ENCODE measurements at regions not wholly inside any gene's neighbourhood (a gene's known extent, or its start where the extent isn't known, plus 50 kb on each side); places are given as distances from the start of the nearest gene placed in this dataset.

- no peak for DNase-seq (ENCODE audit: low spot score)
These were observed 519.5 kb upstream of the LRRC4C start for GRCh38 chr11:41978945-41979344.

- DNase-seq (ENCODE audit: low spot score) = no peak
These were observed 521.3 kb upstream of the LRRC4C start for GRCh38 chr11:41980741-41981140.

- DNase-seq (ENCODE audit: low spot score) = no peak
These were observed 522.8 kb upstream of the LRRC4C start for GRCh38 chr11:41982276-41982675.

DNA sequence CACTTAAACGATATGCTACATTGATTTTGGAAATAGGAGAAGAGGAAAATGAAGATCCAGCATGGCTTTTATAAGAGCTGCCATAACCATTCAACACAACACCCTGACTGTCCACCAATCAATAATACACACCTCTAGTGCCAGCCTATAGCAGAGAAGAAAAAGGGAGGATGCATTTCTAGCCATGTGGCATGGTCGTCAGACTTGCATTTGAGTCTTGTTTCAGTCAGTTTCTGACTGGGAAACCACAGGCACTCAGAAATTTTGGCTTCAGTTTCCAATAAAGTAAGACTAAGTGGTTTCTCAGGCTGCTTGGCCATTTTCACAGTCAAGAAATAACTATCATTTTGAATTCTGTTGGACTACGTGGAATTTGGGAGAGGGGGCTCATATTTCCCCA is 523.5 kb upstream of the LRRC4C start:
- DNase-seq (ENCODE audit: low spot score) = no peak

DNA sequence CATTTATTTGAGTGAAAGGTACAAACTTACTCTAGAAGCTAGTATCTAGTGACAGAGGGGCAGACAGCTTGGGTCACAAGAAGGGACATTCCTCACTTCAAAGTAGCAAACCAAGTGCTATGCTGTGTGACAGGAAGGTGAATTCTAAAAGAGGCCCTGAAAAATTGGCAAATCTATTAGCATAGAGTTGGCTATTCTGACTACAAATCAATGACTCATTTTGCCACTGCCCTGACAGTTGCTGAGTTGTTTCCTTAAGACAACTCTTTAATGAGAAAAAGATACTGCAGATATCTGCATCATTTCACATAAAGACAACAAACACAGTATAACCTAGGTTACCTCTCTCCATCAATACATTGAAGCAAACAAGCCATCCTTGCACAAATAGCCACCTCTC is 524.0 kb upstream of the LRRC4C start:
- no peak for DNase-seq (ENCODE audit: low spot score)

GRCh38 chr11:41984023-41984422 is 524.6 kb upstream of the LRRC4C start:
- DNase-seq (ENCODE audit: low spot score) = no peak

DNA sequence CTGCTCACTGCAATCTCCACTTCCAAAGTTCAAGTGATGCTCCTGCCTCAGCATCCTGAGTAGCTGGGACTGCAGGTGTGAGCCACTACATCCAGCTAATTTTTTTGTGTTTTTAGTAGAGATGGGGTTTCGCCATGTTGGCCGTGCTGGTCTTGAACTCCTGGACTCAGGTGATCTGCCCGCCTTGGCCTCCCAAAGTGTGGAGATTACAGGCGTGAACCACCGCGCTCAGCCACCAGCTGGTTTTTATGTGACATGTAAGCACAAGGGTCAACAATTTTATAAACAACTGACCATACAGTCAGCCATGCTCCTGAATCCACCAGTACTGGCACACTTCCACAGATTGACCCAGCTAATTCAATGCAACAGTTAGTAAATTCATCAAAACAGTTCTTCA is 526.3 kb upstream of the LRRC4C start:
- no peak for DNase-seq (ENCODE audit: low spot score)

GRCh38 chr11:41988951-41989572 is 529.6 kb upstream of the LRRC4C start:
- DNase-seq (ENCODE audit: low spot score) = no peak

DNA sequence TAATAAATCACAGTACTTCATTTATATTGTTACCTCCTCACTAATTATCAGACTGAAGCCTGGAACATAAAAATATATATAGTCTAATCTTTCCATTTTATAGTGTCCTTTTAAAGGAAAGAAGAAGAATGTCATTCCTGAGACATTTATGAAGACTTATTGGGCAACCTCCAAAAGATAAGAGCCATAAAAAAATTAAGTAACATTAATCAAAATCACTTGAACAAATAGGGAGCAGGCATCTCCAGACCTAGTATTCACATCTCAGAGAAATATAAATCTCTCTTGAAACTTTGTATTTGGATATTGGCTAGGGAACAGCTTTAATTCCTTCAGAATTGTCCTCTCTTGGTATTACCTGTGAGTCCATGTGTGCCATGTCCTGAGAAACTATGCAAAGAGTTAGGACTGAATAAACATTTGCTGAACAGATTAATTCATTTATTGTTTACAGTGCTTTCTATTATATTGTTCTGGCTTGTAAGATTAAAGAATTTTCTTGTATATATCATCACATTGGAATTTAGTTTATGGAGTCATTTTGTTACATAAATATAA is 530.5 kb upstream of the LRRC4C start:
- DNase-seq (ENCODE audit: low spot score) = no peak

DNA sequence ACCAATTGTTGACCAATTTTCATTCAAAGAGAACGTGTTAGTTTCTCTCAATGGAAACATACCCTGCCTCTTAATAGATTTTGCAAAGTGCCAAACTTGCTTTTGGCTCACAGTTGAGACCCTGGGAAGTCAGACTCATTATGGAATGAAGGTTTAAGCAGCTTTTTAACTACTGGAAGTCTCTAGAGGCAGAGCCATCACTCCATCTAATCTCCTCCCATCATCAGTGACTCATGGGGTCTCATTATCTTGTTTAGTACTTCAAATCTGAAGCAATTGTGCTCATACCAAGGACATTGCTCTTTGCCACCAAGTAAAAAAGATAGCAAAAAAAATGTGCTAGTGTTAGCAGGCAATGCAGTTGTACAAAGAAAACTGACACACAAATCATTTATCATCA is 537.1 kb upstream of the LRRC4C start:
- no peak for DNase-seq (ENCODE audit: low spot score)

GRCh38 chr11:41997844-41998401 is 538.5 kb upstream of the LRRC4C start:
- DNase-seq (ENCODE audit: low spot score) = no peak

- DNase-seq (ENCODE audit: low spot score) = no peak
These were observed 539.6 kb upstream of the LRRC4C start for GRCh38 chr11:41999066-41999465.

DNA sequence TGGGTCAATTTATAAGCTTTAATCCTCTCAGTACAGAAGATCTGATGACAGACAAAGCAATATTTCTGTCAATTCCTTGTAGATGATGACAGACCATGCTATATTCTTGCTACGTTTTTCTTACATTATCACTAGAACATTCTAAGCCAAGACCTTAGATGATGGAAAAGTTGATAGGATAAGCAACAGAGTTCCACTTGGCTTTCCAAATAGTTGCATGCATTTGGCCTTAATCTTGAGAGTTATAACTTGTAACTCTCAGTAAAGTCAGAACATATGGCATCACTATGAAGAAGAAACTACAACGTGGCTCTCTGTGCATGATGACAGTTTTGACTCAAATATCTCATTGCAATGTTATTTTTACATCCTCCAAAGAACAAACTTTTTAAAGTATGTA is 544.3 kb upstream of the LRRC4C start:
- no peak for DNase-seq (ENCODE audit: low spot score)

- DNase-seq (ENCODE audit: low spot score) = no peak
These were observed 547.3 kb upstream of the LRRC4C start for GRCh38 chr11:42006766-42007165.

- no peak for DNase-seq (ENCODE audit: low spot score)
These were observed 552.8 kb upstream of the LRRC4C start for GRCh38 chr11:42012271-42012670.

DNA sequence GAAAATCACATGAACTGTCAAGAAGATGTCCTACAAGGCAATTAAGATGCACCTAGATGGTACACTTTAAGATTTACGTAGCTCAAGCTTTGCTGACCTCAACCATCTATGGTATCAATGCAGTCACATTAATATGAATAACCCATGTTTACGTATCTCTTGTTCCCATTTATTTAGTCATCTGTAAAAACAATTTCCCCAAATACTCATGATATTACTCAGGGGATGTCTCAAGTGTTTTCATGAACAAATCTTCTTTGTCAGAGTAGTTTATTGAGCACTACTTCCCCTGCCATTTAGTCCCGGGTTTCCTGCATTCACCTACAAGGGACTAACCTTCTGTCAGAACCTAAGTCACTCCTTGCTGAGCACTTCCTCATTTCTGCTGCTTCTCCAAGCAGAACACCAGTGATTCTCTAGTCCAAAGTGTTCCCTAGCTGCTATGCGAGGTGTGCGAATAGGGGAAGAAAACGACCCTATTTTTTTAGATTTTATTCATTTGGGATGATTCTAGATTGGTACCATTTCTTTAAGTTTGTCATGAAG is 554.3 kb upstream of the LRRC4C start:
- no peak for DNase-seq (ENCODE audit: low spot score)

DNA sequence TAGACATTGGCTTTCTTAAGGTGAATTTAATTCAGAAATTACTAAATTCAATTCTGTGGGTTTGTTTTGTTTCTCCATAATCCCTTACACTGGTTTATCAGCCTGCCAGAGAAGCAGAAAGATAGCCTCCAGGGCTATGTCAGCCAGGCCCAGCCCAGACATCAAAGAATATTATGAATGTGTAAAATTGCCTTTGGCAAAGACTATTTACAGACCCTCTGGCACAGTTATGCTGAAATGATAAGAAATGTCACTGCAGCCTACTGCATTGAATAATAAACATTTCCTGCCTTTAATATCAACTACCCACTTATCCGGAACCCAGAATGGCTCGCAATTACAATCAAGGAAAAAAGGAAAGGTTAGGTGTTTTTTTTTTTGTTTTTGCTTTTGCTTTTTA is 562.5 kb upstream of the LRRC4C start:
- no peak for DNase-seq (ENCODE audit: low spot score)

DNA sequence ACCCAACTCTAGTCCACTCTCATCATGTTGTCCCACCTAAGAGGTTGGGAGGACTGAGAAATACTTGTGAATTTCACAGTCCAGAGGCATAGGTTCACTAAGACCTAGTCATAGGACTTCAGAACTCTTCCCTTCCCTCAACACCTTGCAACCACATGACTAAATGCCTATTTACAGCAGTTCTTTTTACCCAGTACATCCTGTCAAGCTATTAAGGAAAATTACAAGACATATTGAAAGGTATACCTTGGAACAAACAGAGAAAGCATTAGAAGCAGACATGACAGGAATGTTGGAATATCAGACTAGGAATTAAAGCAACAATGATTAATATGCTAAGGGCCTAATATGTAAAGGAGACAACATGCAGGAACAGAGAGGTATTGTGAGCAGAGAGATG is 563.8 kb upstream of the LRRC4C start:
- no peak for DNase-seq (ENCODE audit: low spot score)

GRCh38 chr11:42025121-42025803 is 565.8 kb upstream of the LRRC4C start:
- no peak for DNase-seq (ENCODE audit: low spot score)

DNA sequence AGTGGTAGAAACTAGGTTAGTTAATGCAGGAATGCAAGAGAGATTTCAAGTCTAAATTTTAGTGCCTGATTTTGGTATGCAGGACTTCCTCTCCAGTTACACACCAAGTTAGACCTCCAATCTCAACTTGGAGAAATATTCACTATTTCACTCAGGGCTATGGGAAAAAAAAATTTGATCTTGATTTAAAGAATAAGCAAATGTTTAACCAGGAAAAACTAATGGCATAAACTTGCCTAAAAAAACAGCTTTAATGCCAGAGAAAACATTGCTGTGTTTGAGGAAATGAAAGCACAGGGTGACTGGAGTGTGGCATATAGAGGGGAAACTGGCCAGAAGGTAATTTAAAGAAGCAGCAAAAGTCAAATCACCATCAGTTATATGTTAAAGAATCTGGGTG is 575.4 kb upstream of the LRRC4C start:
- no peak for DNase-seq (ENCODE audit: low spot score)

- no peak for DNase-seq (ENCODE audit: low spot score)
These were observed 576.7 kb upstream of the LRRC4C start for GRCh38 chr11:42036201-42036600.

DNA sequence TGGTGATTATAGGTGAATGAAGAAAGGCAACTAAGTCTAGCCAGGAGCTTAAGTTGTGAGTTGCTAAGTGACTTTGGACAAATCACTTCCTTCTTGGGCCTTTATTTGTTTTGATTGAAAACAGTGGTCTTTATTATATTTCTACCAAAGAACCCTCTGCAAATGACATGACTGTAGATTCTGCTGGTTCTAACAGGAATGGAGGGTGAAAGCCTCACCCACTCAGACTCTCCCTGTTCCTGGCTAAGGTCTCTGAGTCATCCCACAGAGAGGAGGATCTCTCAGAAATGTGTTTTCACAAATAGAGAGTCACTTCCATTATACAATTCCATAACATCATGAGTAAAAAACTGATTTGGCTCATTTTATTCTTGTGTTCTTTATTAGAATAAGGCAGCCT is 583.9 kb upstream of the LRRC4C start:
- no peak for DNase-seq (ENCODE audit: low spot score)
